ENCODE measurements at regions not wholly inside any gene's neighbourhood (a gene's known extent, or its start where the extent isn't known, plus 50 kb on each side); places are given as distances from the start of the nearest gene placed in this dataset.
"Not testable (repeated sequence)": the region's sequence is repeated elsewhere in the genome, so short reads cannot be mapped to it uniquely, and the experiment has no call there.

GRCh38 chr9:38253200-38253599, 139.3 kb upstream of the ALDH1B1 start:
- no peak for DNase-seq

DNA sequence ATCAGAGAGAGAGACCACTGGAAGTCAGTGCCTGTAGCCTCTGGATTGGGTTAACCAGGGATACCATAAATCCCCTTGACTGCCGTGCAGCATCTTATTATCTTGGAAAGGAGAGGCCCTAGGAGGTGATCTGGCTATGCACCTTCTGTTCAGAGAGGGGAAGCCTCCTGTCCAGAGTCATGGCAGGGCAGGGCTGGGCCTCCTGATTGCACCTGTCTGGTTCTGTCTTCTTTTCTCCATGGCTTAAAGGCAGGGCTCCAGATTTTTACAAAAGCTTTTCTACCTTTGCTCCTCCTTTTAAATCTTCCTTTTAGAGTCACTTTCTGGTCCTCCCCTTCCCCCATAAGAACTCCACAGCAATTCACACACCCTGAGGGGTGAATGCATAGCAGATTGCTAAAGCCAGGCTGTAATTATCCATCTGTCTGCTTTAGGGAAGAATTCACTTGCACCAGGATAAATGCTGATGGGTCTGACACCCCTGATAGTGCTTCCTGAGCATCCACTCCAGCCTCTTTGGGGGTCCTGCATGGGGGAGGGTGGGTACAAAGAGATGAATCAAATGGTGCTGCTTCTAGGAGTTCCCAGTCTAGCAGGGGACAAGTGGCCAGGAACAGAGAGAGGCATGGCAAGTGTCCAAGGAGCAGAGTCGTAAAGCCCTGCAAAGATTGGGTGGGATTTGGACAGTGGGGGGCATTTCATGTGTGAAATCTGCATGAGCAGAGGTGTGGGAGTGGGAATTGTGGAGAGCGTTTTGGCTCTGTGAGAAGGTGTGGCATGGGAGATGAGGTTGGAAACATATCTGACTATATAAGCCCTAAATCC, 141.3 kb upstream of the ALDH1B1 start:
- no peak for DNase-seq

GRCh38 chr9:38250279-38251035, 142.0 kb upstream of the ALDH1B1 start:
- no peak for DNase-seq

DNA sequence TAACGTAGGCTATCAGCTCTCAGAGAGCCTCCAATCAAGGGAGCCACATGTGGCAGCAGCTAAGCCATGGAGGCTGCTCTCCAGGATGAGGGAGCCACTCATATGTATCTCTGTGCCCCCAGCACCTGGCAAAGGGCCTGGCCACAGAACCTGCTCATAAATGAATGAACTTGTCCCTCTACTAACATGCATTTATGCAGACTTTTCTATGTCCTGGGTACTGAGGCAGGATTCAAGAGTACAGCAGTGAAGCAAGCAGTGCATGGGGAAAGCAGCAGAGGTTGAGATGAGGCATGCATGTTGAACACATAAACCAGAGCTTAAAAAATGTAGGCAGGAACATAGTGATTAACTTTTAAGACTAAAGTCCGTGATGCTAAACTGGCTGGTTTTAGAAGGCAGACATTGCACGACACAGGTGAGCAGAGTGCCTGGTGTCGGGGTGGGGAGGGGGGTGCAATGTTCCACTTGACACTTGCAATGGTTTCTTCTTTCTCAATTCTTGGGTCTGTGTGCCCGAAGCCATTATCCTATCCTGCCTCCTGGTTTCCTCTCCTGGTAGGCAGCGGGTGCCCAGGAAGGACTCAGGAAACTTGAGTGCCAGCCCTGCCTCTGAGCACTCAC, 142.8 kb upstream of the ALDH1B1 start:
- DNase-seq: no peak

DNA sequence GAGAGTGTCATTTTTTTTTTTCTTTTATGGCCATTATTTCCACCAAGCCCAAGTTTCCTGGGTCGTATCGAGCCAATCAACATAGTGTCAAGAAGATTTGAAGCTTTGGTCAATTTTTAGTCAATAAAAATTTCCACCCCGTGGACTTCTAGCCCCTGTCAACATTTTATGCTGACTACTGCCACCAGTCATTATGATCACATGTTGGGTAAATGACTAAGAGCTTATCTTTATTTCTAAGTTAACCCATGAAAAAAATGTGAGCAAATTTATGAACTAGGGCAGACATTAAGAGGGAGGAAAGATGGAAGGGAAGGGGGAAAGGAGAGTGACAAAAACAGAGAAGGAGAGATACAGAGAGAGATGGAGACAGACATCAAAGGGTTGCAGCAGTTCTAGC, 143.5 kb upstream of the ALDH1B1 start:
- no peak for DNase-seq

DNA sequence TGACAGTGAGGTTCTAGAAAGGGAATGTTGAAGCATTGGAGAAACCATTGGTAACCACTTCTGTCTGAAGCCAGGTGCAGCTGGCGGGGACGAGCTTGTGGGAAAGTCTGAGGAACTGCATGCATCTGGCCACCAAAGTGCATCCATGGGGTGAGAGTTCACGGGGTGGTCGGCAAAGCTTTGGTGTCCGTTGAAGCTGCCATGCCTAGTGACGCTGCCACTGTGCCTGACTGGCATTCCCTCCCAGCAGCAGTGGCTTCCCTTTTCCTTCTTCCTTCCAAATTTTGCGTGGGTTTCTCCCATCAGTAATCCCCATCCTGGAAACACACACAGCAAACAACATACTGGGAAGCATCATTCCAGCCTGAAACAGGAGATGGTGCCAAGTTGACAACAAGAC, 145.7 kb upstream of the ALDH1B1 start:
- no peak for DNase-seq

- DNase-seq: no peak
Observed at GRCh38 chr9:38244971-38245370, 147.5 kb upstream of the ALDH1B1 start.

DNA sequence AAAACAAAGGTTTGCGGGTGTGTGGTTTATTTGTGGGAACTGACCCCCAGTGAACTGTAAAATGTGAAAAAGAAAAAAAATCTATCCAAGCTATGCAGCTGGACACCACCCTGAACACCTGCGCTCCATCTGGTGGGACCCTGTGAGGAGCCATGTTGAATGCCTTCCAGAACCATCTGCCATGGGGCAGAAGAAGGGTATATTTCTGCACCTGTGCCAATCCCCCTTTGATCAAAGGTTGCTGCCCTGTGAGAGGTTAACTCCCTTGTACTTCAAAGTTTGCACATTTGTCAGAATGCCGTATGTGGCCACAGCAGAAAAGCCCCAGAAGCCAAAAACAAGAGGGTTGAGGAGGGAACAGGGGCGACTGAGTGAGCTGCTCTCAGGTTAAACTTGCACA, 148.5 kb upstream of the ALDH1B1 start:
- DNase-seq: no peak

- DNase-seq: not testable (repeated sequence)
Observed at GRCh38 chr9:38242151-38242550, 150.4 kb upstream of the ALDH1B1 start.

- DNase-seq: no peak
Observed at GRCh38 chr9:38240051-38240450, 152.5 kb upstream of the ALDH1B1 start.

DNA sequence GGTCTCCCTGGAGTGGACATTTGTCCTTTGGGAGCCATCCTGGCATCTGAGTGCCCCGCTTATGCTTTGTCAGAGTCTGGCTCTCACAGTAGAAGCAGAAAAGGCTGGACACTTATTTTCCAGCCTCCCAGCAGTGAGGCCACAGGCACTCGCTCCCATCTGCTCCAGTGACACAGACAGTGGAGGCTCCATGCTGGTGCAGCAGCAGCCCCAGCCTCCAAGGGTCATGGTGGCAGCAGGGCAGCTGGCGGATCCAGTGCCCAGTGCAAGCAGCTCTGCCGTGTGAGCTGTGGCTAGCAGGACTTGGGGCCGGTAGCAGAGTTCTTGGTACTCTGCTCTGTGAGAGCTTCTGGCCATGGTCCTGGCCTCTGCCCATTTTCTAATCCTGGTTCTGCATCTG, 157.3 kb upstream of the ALDH1B1 start:
- DNase-seq: no peak

DNA sequence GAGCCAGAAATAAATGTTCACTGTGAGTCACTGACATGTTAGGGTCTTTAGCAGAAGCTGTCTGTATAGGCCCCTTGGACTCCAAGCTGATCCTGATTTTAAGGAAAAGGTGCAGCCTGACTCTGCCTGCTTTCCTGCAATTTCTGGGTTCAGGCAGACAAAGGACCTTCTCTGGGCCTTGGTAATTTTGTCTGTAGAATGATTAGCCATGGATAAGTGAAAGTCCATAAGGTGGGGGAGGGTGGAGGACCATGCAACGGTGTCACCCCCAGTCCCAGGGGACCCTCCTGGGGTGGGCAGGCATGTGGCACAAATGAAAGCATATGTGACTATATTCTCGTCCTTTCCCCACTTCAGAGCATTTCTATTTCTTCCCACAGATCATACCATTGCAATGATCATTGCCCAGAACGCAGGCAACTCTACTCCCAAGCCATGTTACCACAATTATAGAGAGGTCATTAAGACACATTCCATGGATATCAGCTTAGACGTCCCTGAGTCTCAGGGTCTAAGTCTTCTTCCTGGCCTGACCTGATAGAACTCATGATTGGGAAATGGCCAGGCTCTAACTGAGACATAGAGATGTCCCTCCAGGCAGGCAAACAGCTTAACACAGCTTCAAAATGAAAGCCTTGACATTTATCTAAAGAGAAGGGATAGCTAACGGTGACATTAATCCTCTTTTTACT, 157.9 kb upstream of the ALDH1B1 start:
- no peak for DNase-seq

DNA sequence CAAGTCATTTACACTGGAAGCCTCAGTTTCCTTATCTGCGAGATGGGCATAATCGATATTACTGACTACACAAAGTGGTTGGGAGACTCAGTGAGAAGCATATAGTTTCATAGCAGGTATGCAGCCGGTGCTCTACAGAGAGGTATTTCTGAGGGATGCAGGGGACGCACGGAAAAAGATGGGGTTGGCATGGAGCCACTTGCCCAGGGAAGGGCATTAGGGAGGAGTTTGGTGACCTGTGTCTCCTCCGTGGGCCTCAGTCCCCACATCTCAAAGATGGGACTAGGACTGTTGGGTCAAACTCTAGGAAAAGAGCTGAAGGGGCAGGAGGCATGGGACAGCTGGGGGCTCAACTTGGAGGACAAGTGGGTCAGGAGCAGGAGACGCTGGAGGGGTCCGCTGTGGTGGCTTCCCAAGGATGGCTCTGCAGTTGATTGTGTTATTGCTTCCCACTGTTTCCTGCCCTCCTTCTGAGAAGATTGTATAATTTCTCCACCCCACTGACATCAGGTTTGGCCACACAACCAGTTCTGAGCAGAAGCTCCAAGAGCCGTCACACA, 158.6 kb upstream of the ALDH1B1 start:
- no peak for DNase-seq

GRCh38 chr9:38233343-38233742, 159.2 kb upstream of the ALDH1B1 start:
- DNase-seq: no peak

DNA sequence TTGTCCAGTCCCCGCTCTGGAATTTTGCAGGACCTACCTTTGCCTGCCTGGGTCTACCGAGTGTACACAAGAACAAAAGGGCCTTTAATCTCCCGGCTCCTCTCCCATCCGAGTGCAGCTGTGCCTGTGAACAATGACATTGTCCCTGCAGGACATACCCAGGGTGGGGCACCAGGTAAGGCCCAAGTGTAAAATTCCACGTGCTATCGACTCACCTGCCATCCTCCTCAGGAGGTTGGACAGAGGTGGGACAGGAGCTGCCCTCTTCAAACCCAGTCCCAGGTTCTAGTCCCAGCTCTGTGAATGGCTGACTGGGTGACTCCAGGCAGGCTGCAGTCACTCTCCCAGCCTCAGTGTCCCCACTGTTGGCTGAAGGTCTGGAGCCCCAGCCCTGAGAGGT, 159.6 kb upstream of the ALDH1B1 start:
- no peak for DNase-seq

GRCh38 chr9:38229504-38230155, 160.6 kb upstream of the SHB start:
- DNase-seq: no peak

DNA sequence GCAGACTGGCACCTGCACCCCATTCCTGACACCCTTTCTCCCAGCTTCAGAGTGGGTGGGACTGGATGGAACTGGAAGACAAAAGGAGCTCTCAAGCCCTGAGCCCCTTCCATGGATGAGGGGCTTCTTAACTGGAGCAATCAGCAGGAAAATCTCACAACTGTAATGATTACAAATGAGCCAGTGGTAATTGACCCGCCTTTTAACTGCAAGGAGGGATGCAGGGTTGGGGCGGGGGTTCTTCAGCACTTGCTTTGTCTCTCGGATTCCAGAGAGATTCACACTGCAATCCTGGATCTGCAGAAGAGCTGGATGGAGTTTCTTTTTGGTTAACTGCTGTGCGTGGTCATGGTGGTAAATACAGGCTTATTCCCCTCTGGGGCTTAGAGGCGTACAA, 160.1 kb upstream of the SHB start:
- no peak for DNase-seq

- no peak for DNase-seq
Observed at GRCh38 chr9:38228331-38229103, 159.5 kb upstream of the SHB start.

- DNase-seq: peak in 1 of 5 experiments; percentile 73
Observed at GRCh38 chr9:38227656-38228055, 158.6 kb upstream of the SHB start.

GRCh38 chr9:38227061-38227540, 158.1 kb upstream of the SHB start:
- DNase-seq: peak in 3 of 5 experiments; percentile 15 to 85 (median 26)

- no peak for DNase-seq
Observed at GRCh38 chr9:38226491-38226951, 157.5 kb upstream of the SHB start.
